HepG2 (cell line): ENCODE measurements at regions not wholly inside any gene's neighbourhood (a gene's known extent, or its start where the extent isn't known, plus 50 kb on each side); places are given as distances from the start of the nearest gene placed in this dataset.
A peak's percentile ranks its signal among the peaks of the same experiment; 100 is the strongest.
"Not testable (repeated sequence)": the region's sequence is repeated elsewhere in the genome, so short reads cannot be mapped to it uniquely, and the experiment has no call there.

ENCODE experiments used
- ATAC-seq: fragments of 200-7000 bp; cut with Tn5 transposase; 3 replicates; pipeline ENCODE4 v1.9.1; 2020; ENCODE audit warnings: mild to moderate bottlenecking, moderate library complexity
- BruUV-seq: library from RNA; stranded (reverse); fragments of 400-500 nt; replicated peaks from 2 replicates; lab custom pipeline; 2021; lab: Mats Ljungman, UMichigan
- CTCF ChIA-PET: fragments of 300-600 bp; formaldehyde crosslinking; extraction: SDS; loops from one replicate; lab custom pipeline; 2021; ENCODE audit warnings: low total read pairs, inconsistent platforms, low intra/inter-chr PET ratio; lab: Yijun Ruan, JAX
- POLR2A ChIA-PET: fragments of 350-600 bp; sonication (Branson Sonifier 250); formaldehyde crosslinking; loops from one replicate; lab custom pipeline; 2020; ENCODE audit warnings: antibody characterized with exemption, inconsistent platforms; lab: Yijun Ruan, JAX
- DNase-seq: peaks from one replicate; pipeline ENCODE4 v3.0.0-alpha.2; 2015; ENCODE audit warnings: low spot score
- FAIRE-seq: peaks from 3 replicates; lab custom pipeline; 2011; peaks lifted over from hg19 to GRCh38; lab: Jason Lieb, UNC
- H2AFZ ChIP-seq: one replicate; pipeline ENCODE4 v1.6.1; 2011; ENCODE audit warnings: low read length, inconsistent platforms
- H3K27ac ChIP-seq: fragments of 300-600 bp; 3 replicates; pipeline ENCODE4 v1.8.0; 2011; ENCODE audit warnings: mixed run types, mild to moderate bottlenecking, mixed read lengths, low read length, inconsistent platforms; ENCODE audit not compliant: insufficient read depth; ENCODE audit errors: extremely low read length
- H3K27me3 ChIP-seq, 2 experiments: fragments of 200-600 bp in 1 of 2; 2 replicates in 1 of 2; 3 replicates in 1 of 2; pipeline versions ENCODE4 v1.6.0 to v1.8.0; 2011; ENCODE audit warnings: low read length in 2 of 2, mild to moderate bottlenecking in 2 of 2, moderate library complexity in 2 of 2, inconsistent platforms in 1 of 2; ENCODE audit not compliant: insufficient read depth in 2 of 2, control insufficient read depth in 1 of 2
- H3K36me3 ChIP-seq, 2 experiments: fragments of 200-600 bp in 1 of 2; replicated peaks in 1 of 2; 2 replicates in 1 of 2; 3 replicates in 1 of 2; pipeline versions ENCODE4 v1.5.1 to v1.8.0; 2011; ENCODE audit warnings: low read length in 2 of 2, inconsistent platforms in 1 of 2; ENCODE audit not compliant: insufficient read depth in 2 of 2, control insufficient read depth in 1 of 2
- H3K4me1 ChIP-seq: 2 replicates; pipeline ENCODE4 v1.5.1; 2012; ENCODE audit warnings: low read length, inconsistent platforms; ENCODE audit not compliant: insufficient read depth
- H3K4me2 ChIP-seq: 2 replicates; pipeline ENCODE4 v1.6.0; 2011; ENCODE audit warnings: low read depth, low read length, inconsistent platforms
- H3K4me3 ChIP-seq, 3 experiments: fragments of 200-600 bp in 1 of 3; sonication (generic), shearing (Covaris generic) in 1 of 3; replicated peaks in 1 of 3; 2 replicates each; pipeline ENCODE4 v1.5.1; 2011 to 2016; ENCODE audit warnings: low read length in 3 of 3, inconsistent platforms in 2 of 3, low read depth in 2 of 3, mild to moderate bottlenecking in 2 of 3, control low read depth in 1 of 3, mixed read lengths in 1 of 3; ENCODE audit not compliant: insufficient read depth in 1 of 3
- H3K79me2 ChIP-seq: one replicate; pipeline ENCODE4 v1.6.1; 2011; ENCODE audit warnings: low read length, inconsistent platforms; ENCODE audit not compliant: insufficient read depth
- H3K9ac ChIP-seq: 2 replicates; pipeline ENCODE4 v1.6.0; 2011; ENCODE audit warnings: mild to moderate bottlenecking, low read depth, low read length, inconsistent platforms; ENCODE audit not compliant: insufficient read depth
- H3K9me3 ChIP-seq: 2 replicates; pipeline ENCODE4 v1.5.1; 2012; ENCODE audit warnings: mild to moderate bottlenecking, low read length
- H4K20me1 ChIP-seq: 2 replicates; pipeline ENCODE4 v1.6.0; 2011; ENCODE audit warnings: inconsistent platforms, mild to moderate bottlenecking, low read length, moderate library complexity; ENCODE audit not compliant: insufficient read depth
- MAFF ChIP-seq: IDR thresholded peaks from 2 replicates; pipeline ENCODE4 v1.6.1; 2011; ENCODE audit warnings: low read depth, low read length, improper control_type of control experiment
- MAFK ChIP-seq, 2 experiments: IDR thresholded peaks in 1 of 2; conservative IDR thresholded peaks in 1 of 2; 2 replicates each; pipeline ENCODE4 v1.6.1; 2011; ENCODE audit warnings: improper control_type of control experiment in 2 of 2, low read length in 2 of 2
- MLX ChIP-seq: IDR thresholded peaks from 2 replicates; pipeline ENCODE4 v1.6.1; 2016
- ZKSCAN5 ChIP-seq: sonication (generic); formaldehyde crosslinking; IDR thresholded peaks from 2 replicates; pipeline ENCODE4 v1.5.1; 2020; ENCODE audit warnings: mild to moderate bottlenecking, missing genetic modification reagents
- ZNF317 ChIP-seq: sonication (generic); formaldehyde crosslinking; IDR thresholded peaks from 2 replicates; pipeline ENCODE4 v1.5.0; 2020; ENCODE audit warnings: mild to moderate bottlenecking, missing genetic modification reagents
- ZNF557 ChIP-seq: sonication (generic); formaldehyde crosslinking; IDR thresholded peaks from 2 replicates; pipeline ENCODE4 v1.4.0; 2020; ENCODE audit warnings: missing genetic modification reagents
- ZSCAN30 ChIP-seq: sonication (generic); formaldehyde crosslinking; IDR thresholded peaks from 2 replicates; pipeline ENCODE4 v1.5.0; 2020; ENCODE audit warnings: mild to moderate bottlenecking, missing genetic modification reagents
- WGBS: methylation state at CpG from one replicate; pipeline ENCODE4 v1.1.6; 2017; ENCODE audit warnings: low lambda C conversion rate; 5-methylcytosine and 5-hydroxymethylcytosine counted together
- in situ Hi-C: cut with HindIII; loops from 2 replicates; pipeline ENCODE4 v1.10.0; 2017; ENCODE audit warnings: low pct_unique_long_range_greater_than_20kb; ENCODE audit not compliant: extremely low pct_ligation_motif_present
- intact Hi-C: fragments of 100-400 bp; cut with micrococcal nuclease; formaldehyde crosslinking; loops from one replicate; pipeline ENCODE4 v1.10.0; 2022; ENCODE audit not compliant: unreplicated experiment

DNA sequence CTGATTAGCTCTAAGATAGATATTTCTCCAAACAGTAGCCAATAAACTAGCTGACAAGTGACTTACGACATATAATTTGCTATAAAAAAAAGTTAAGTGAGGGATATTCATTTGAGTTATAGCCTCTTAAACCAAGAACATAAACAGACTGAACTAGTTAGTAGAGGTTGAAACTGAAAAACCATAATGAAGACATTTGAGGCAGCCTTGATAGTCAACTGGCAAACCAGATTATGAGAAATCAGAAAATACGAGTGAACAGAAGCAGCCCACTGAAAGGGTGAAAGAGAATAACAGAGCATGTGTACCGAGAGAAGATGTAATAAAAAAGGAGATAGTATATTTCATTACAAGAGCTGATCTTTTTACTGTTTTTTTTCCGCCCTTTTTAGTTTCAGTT lies 698.1 kb upstream of the SETBP1 start:
- ChIA-PET POLR2A (no interaction called here), CTCF (no interaction called here)
- in situ Hi-C loops (no loop called here), intact Hi-C loops (no loop called here)
- no peaks in the 10 kb centered on the region for H3K4me1 ChIP-seq
- TF ChIP-seq ZKSCAN5 (no peak), MLX (CRISPR knock-in tag) (no peak), ZSCAN30 (no peak), ZNF317 (CRISPR knock-in tag) (no peak), ZNF557 (CRISPR knock-in tag) (no peak)
- no peaks in the 10 kb centered on the region for H3K79me2 ChIP-seq
- H2AFZ ChIP-seq: no peak overlapping the region
- ATAC-seq: no peak
- peaks cover 63% of the 10 kb centered on the region for H3K9me3 ChIP-seq
- H3K27ac ChIP-seq: no peak overlapping the region
- no peak overlapping the region for H3K4me2 ChIP-seq
- no peaks in the 10 kb centered on the region for H3K36me3 ChIP-seq
- no peak overlapping the region for H3K4me3 ChIP-seq
- WGBS: 18% methylated on average over 4 of the region's 4 CpGs
- FAIRE-seq: no peak
- no peak for DNase-seq
- H3K27me3 ChIP-seq: no peaks in the 10 kb centered on the region
- H4K20me1 ChIP-seq: no peaks in the 10 kb centered on the region
- BruUV-seq: no TSS peak
- H3K9ac ChIP-seq: no peak overlapping the region

DNA sequence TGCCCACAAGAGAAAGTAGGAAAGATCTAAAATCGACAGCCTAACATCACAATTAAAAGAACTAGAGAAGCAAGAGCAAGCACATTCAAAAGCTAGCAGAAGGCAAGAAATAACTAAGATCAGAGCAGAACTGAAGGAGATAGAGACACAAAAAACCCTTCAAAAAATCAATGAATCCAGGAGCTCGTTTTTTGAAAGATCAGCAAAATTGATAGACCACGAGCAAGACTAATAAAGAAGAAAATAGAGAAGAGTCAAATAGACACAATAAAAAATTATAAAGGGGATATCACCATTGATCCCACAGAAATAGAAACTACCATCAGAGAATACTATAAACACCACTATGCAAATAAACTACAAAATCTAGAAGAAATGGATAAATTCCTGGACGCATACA lies 693.6 kb upstream of the SETBP1 start:
- POLR2A ChIA-PET, H3K27me3 ChIP-seq, H3K4me2 ChIP-seq, H3K27ac ChIP-seq, H2AFZ ChIP-seq, H3K79me2 ChIP-seq, FAIRE-seq, H3K4me3 ChIP-seq, intact Hi-C loops, DNase-seq, CTCF ChIA-PET, in situ Hi-C loops, BruUV-seq, H3K9ac ChIP-seq, H3K4me1 ChIP-seq, H3K36me3 ChIP-seq, ATAC-seq, H4K20me1 ChIP-seq: not testable (repeated sequence)
- peaks cover 47% of the 10 kb centered on the region for H3K9me3 ChIP-seq
- TF ChIP-seq MAFK (conservative IDR thresholded peaks at IDR 0.05 in 1 of 2, IDR thresholded peaks at IDR 0.05 in 1 of 2; ENCODE audit: low read length in 2 of 2): peak in 1 of 2 experiments; percentile 55; a peak in 2 of 4 replicates
- 0 out of 2 replicates have a peak, but pooled peaks have one; percentile 42 for TF ChIP-seq MAFF
- WGBS: 7% methylated on average over 4 of the region's 4 CpGs
